IMR-90 (cell line): ENCODE measurements at regions not wholly inside any gene's neighbourhood (a gene's known extent, or its start where the extent isn't known, plus 50 kb on each side); places are given as distances from the start of the nearest gene placed in this dataset.

ENCODE experiments used
- ATAC-seq: fragments of 200-7000 bp; cut with Tn5 transposase; 2 replicates; pipeline ENCODE4 v1.9.1; 2020; ENCODE audit warnings: low read depth, mild to moderate bottlenecking, moderate library complexity
- BruUV-seq: library from RNA; stranded (reverse); fragments of 400-500 nt; replicated peaks from 2 replicates; lab custom pipeline; 2021; lab: Mats Ljungman, UMichigan
- CTCF ChIA-PET: fragments of 300-600 bp; formaldehyde crosslinking; extraction: SDS; loops from one replicate; lab custom pipeline; 2021; ENCODE audit warnings: antibody characterized with exemption; lab: Yijun Ruan, JAX
- POLR2A ChIA-PET: fragments of 300-600 bp; sonication (Branson Sonifier 250); formaldehyde crosslinking; loops from one replicate; lab custom pipeline; 2022; ENCODE audit warnings: antibody characterized with exemption; ENCODE audit not compliant: unreplicated experiment; lab: Charles Lee
- DNase-seq: peaks from one replicate; pipeline ENCODE4 v3.0.0; 2013
- H2AFZ ChIP-seq: replicated peaks from 2 replicates; pipeline ENCODE3; 2013; ENCODE audit warnings: low read length, mild to moderate bottlenecking; ENCODE audit not compliant: poor library complexity
- H2AK5ac ChIP-seq: 2 replicates; pipeline ENCODE4 v1.6.1; 2013; ENCODE audit warnings: low read depth, low read length, inconsistent platforms
- H2AK9ac ChIP-seq: replicated peaks from 2 replicates; pipeline ENCODE3; 2013; ENCODE audit warnings: mild to moderate bottlenecking, low read depth, low read length, moderate library complexity; ENCODE audit not compliant: poor library complexity
- H2BK120ac ChIP-seq: 2 replicates; pipeline ENCODE4 v1.6.1; 2013; ENCODE audit warnings: low read depth, low read length, inconsistent platforms
- H2BK15ac ChIP-seq: 3 replicates; pipeline ENCODE4 v1.6.1; 2013; ENCODE audit warnings: low read depth, low read length, inconsistent platforms
- H2BK20ac ChIP-seq: 2 replicates; pipeline ENCODE4 v1.6.1; 2013; ENCODE audit warnings: low read depth, mild to moderate bottlenecking, inconsistent platforms, low read length, moderate library complexity
- H2BK5ac ChIP-seq: 2 replicates; pipeline ENCODE4 v1.6.1; 2013; ENCODE audit warnings: mild to moderate bottlenecking, low read depth, low read length, inconsistent platforms; ENCODE audit not compliant: poor library complexity, severe bottlenecking
- H3K14ac ChIP-seq: replicated peaks from 2 replicates; pipeline ENCODE4 v1.6.1; 2013; ENCODE audit warnings: low read depth, low read length, inconsistent platforms
- H3K18ac ChIP-seq: 2 replicates; pipeline ENCODE4 v1.6.1; 2013; ENCODE audit warnings: low read depth, low read length, control low read depth
- H3K23ac ChIP-seq: 2 replicates; pipeline ENCODE4 v1.6.1; 2013; ENCODE audit warnings: low read depth, low read length, inconsistent platforms
- H3K27ac ChIP-seq: 2 replicates; pipeline ENCODE4 v1.5.1; 2013; ENCODE audit warnings: mild to moderate bottlenecking, control low read depth, low read length; ENCODE audit not compliant: insufficient read depth
- H3K27me3 ChIP-seq: 2 replicates; pipeline ENCODE4 v1.6.1; 2013; ENCODE audit warnings: low read length; ENCODE audit not compliant: control insufficient read depth, insufficient read depth
- H3K36me3 ChIP-seq: 2 replicates; pipeline ENCODE4 v1.6.1; 2013; ENCODE audit warnings: low read length, mixed read lengths; ENCODE audit not compliant: control insufficient read depth, insufficient read depth
- H3K4ac ChIP-seq: 2 replicates; pipeline ENCODE4 v1.6.1; 2013; ENCODE audit warnings: low read depth, low read length, inconsistent platforms
- H3K4me1 ChIP-seq: 2 replicates; pipeline ENCODE4 v1.6.1; 2013; ENCODE audit warnings: low read length, mixed read lengths; ENCODE audit not compliant: control insufficient read depth, insufficient read depth
- H3K4me2 ChIP-seq: 2 replicates; pipeline ENCODE4 v1.6.1; 2013; ENCODE audit warnings: low read depth, mild to moderate bottlenecking, control low read depth, low read length, moderate library complexity
- H3K4me3 ChIP-seq: 2 replicates; pipeline ENCODE4 v1.5.1; 2013; ENCODE audit warnings: low read depth, mild to moderate bottlenecking, control low read depth, low read length, moderate library complexity; ENCODE audit not compliant: insufficient read depth
- H3K56ac ChIP-seq: 2 replicates; pipeline ENCODE4 v1.6.1; 2013; ENCODE audit warnings: low read length, inconsistent platforms; ENCODE audit not compliant: insufficient read depth; ENCODE audit errors: extremely low read depth
- H3K79me1 ChIP-seq, 2 experiments: 2 replicates each; pipeline ENCODE4 v1.6.1; 2013; ENCODE audit warnings: low read length in 2 of 2, inconsistent platforms in 1 of 2, low read depth in 1 of 2
- H3K9ac ChIP-seq: 2 replicates; pipeline ENCODE4 v1.6.1; 2013; ENCODE audit warnings: low read depth, low read length, control low read depth
- H3K9me1 ChIP-seq: 2 replicates; pipeline ENCODE4 v1.6.1; 2013; ENCODE audit warnings: low read length, inconsistent platforms; ENCODE audit not compliant: insufficient read depth
- H3K9me3 ChIP-seq: 2 replicates; pipeline ENCODE4 v1.6.1; 2013; ENCODE audit warnings: low read length; ENCODE audit not compliant: control insufficient read depth, insufficient read depth
- H4K20me1 ChIP-seq: 2 replicates; pipeline ENCODE4 v1.6.1; 2013; ENCODE audit warnings: low read length, inconsistent platforms; ENCODE audit not compliant: insufficient read depth
- H4K5ac ChIP-seq: 2 replicates; pipeline ENCODE4 v1.6.1; 2013; ENCODE audit warnings: mild to moderate bottlenecking, low read depth, low read length, control low read depth
- H4K8ac ChIP-seq, 2 experiments: 2 replicates each; pipeline ENCODE4 v1.6.1; 2013; ENCODE audit warnings: low read depth in 2 of 2, low read length in 2 of 2, control low read depth in 1 of 2, inconsistent platforms in 1 of 2
- H4K91ac ChIP-seq: 2 replicates; pipeline ENCODE4 v1.6.1; 2013; ENCODE audit warnings: low read depth, low read length, inconsistent platforms; ENCODE audit not compliant: insufficient read depth
- CEBPB ChIP-seq: IDR thresholded peaks from 2 replicates; pipeline ENCODE4 v1.6.1; 2012; ENCODE audit warnings: low read depth, low read length, improper control_type of control experiment
- WGBS, 2 experiments: methylation state at CpG; one replicate each; pipeline versions ENCODE4 v1.1.5 to v1.1.7; 2013; ENCODE audit warnings: missing lambda C conversion rate in 2 of 2; ENCODE audit not compliant: insufficient read length in 1 of 2; ENCODE audit errors: extremely low coverage in 2 of 2; 5-methylcytosine and 5-hydroxymethylcytosine counted together
- dilution Hi-C: fragments of 300-500 bp; cut with HindIII; formaldehyde crosslinking; loops from one replicate; pipeline ENCODE4 v1.14.3; 2018; ENCODE audit warnings: low sequenced_read_pairs; ENCODE audit not compliant: unreplicated experiment
- in situ Hi-C: fragments of 300-500 bp; cut with MboI; formaldehyde crosslinking; loops from 3 replicates; pipeline ENCODE4 v1.14.3; 2019; ENCODE audit warnings: low sequenced_read_pairs, inconsistent platforms, mixed read lengths
- intact Hi-C: fragments of 100-400 bp; cut with micrococcal nuclease; formaldehyde crosslinking; loops from 2 replicates; pipeline ENCODE4 v1.10.0; 2022

- no peak overlapping the region for H4K5ac ChIP-seq
- H3K4me3 ChIP-seq: no peak overlapping the region
- no peak overlapping the region for H3K27ac ChIP-seq
- no peak overlapping the region for H3K18ac ChIP-seq
- H3K23ac ChIP-seq: no peak overlapping the region
- no peaks in the 10 kb centered on the region for H3K79me1 ChIP-seq
- ChIA-PET POLR2A (no interaction called here), CTCF (no interaction called here)
- H2BK5ac ChIP-seq: no peak overlapping the region
- 50% methylated on average over 2 of the region's 6 CpGs; no CpG with 5 or more reads in 1 of the 2 experiments for WGBS, 2 experiments
- H2BK120ac ChIP-seq: no peak overlapping the region
- H2AFZ ChIP-seq: no peak overlapping the region
- no peaks in the 10 kb centered on the region for H3K36me3 ChIP-seq
- in situ Hi-C loops (no loop called here), intact Hi-C loops (no loop called here), dilution Hi-C loops (no loop called here)
- H3K9me1 ChIP-seq: no peaks in the 10 kb centered on the region
- no peak overlapping the region for H3K9ac ChIP-seq
- no peak overlapping the region for H2BK15ac ChIP-seq
- no peaks in the 10 kb centered on the region for H4K20me1 ChIP-seq
- no peak overlapping the region for H3K14ac ChIP-seq
- BruUV-seq: no TSS peak
- H2AK9ac ChIP-seq: no peak overlapping the region
- ATAC-seq: no peak
- DNase-seq: no peak
- no peak overlapping the region for H4K8ac ChIP-seq
- no peak overlapping the region for H3K4ac ChIP-seq
- H4K91ac ChIP-seq: no peak overlapping the region
- H2BK20ac ChIP-seq: no peak overlapping the region
- no peak overlapping the region for H3K4me2 ChIP-seq
- H3K9me3 ChIP-seq: no peaks in the 10 kb centered on the region; the same call in 1 of the 2 replicates
- no peak for TF ChIP-seq CEBPB
- H3K56ac ChIP-seq: no peak overlapping the region
- no peak overlapping the region for H2AK5ac ChIP-seq
- H3K27me3 ChIP-seq: no peaks in the 10 kb centered on the region
- H3K4me1 ChIP-seq: no peaks in the 10 kb centered on the region
Observed at GRCh38 chrX:125826774-125827451, 339.2 kb downstream of the DCAF12L2 start.
